GM12891 (cell line): ENCODE measurements at regions not wholly inside any gene's neighbourhood (a gene's known extent, or its start where the extent isn't known, plus 50 kb on each side); places are given as distances from the start of the nearest gene placed in this dataset.

ENCODE experiments used
- POLR2A ChIP-seq: IDR thresholded peaks from 2 replicates; pipeline ENCODE4 v1.6.1; 2011; ENCODE audit warnings: low read depth, low read length, control low read depth
- TAF1 ChIP-seq: IDR thresholded peaks from 2 replicates; pipeline ENCODE4 v1.6.1; 2011; ENCODE audit warnings: low read depth, low read length, control low read depth

DNA sequence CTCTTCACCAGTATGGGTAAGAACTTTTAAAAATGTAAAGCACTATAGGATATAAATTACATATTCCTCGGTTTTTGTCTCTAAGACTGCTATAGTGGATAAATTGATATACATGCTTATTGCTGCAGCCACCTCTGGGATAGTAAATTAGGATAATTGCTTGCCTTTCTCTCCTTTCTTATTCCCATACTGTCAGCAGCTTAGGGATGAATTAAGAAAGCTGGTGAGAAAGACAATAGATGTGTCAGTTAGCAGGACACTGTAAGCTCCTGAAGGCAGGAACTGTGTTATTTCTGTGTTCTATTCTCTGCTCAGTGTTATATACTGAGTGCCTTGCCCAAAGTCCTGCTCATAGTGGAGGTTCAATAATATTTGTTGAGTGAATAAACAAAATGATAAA lies 828.6 kb upstream of the ACVR2A start:
- TF ChIP-seq POLR2A, result no peak
- no peak for TF ChIP-seq TAF1
